IMR-90 (cell line): ENCODE measurements at regions not wholly inside any gene's neighbourhood (a gene's known extent, or its start where the extent isn't known, plus 50 kb on each side); places are given as distances from the start of the nearest gene placed in this dataset.

Experiments used
- ATAC-seq: fragments of 200-7000 bp; cut with Tn5 transposase; 2 replicates; pipeline ENCODE4 v1.9.1; 2020; ENCODE audit warnings: low read depth, mild to moderate bottlenecking, moderate library complexity
- BruUV-seq: library from RNA; stranded (reverse); fragments of 400-500 nt; replicated peaks from 2 replicates; lab custom pipeline; 2021; lab: Mats Ljungman, UMichigan
- CTCF ChIA-PET: fragments of 300-600 bp; formaldehyde crosslinking; extraction: SDS; loops from one replicate; lab custom pipeline; 2021; ENCODE audit warnings: antibody characterized with exemption; lab: Yijun Ruan, JAX
- POLR2A ChIA-PET: fragments of 300-600 bp; sonication (Branson Sonifier 250); formaldehyde crosslinking; loops from one replicate; lab custom pipeline; 2022; ENCODE audit warnings: antibody characterized with exemption; ENCODE audit not compliant: unreplicated experiment; lab: Charles Lee
- DNase-seq: peaks from one replicate; pipeline ENCODE4 v3.0.0; 2013
- H2AFZ ChIP-seq: replicated peaks from 2 replicates; pipeline ENCODE3; 2013; ENCODE audit warnings: low read length, mild to moderate bottlenecking; ENCODE audit not compliant: poor library complexity
- H2AK5ac ChIP-seq: 2 replicates; pipeline ENCODE4 v1.6.1; 2013; ENCODE audit warnings: low read depth, low read length, inconsistent platforms
- H2AK9ac ChIP-seq: replicated peaks from 2 replicates; pipeline ENCODE3; 2013; ENCODE audit warnings: mild to moderate bottlenecking, low read depth, low read length, moderate library complexity; ENCODE audit not compliant: poor library complexity
- H2BK120ac ChIP-seq: 2 replicates; pipeline ENCODE4 v1.6.1; 2013; ENCODE audit warnings: low read depth, low read length, inconsistent platforms
- H2BK15ac ChIP-seq: 3 replicates; pipeline ENCODE4 v1.6.1; 2013; ENCODE audit warnings: low read depth, low read length, inconsistent platforms
- H2BK20ac ChIP-seq: 2 replicates; pipeline ENCODE4 v1.6.1; 2013; ENCODE audit warnings: low read depth, mild to moderate bottlenecking, inconsistent platforms, low read length, moderate library complexity
- H2BK5ac ChIP-seq: 2 replicates; pipeline ENCODE4 v1.6.1; 2013; ENCODE audit warnings: mild to moderate bottlenecking, low read depth, low read length, inconsistent platforms; ENCODE audit not compliant: poor library complexity, severe bottlenecking
- H3K14ac ChIP-seq: replicated peaks from 2 replicates; pipeline ENCODE4 v1.6.1; 2013; ENCODE audit warnings: low read depth, low read length, inconsistent platforms
- H3K18ac ChIP-seq: 2 replicates; pipeline ENCODE4 v1.6.1; 2013; ENCODE audit warnings: low read depth, low read length, control low read depth
- H3K23ac ChIP-seq: 2 replicates; pipeline ENCODE4 v1.6.1; 2013; ENCODE audit warnings: low read depth, low read length, inconsistent platforms
- H3K27ac ChIP-seq: 2 replicates; pipeline ENCODE4 v1.5.1; 2013; ENCODE audit warnings: mild to moderate bottlenecking, control low read depth, low read length; ENCODE audit not compliant: insufficient read depth
- H3K27me3 ChIP-seq: 2 replicates; pipeline ENCODE4 v1.6.1; 2013; ENCODE audit warnings: low read length; ENCODE audit not compliant: control insufficient read depth, insufficient read depth
- H3K36me3 ChIP-seq: 2 replicates; pipeline ENCODE4 v1.6.1; 2013; ENCODE audit warnings: low read length, mixed read lengths; ENCODE audit not compliant: control insufficient read depth, insufficient read depth
- H3K4ac ChIP-seq: 2 replicates; pipeline ENCODE4 v1.6.1; 2013; ENCODE audit warnings: low read depth, low read length, inconsistent platforms
- H3K4me1 ChIP-seq: 2 replicates; pipeline ENCODE4 v1.6.1; 2013; ENCODE audit warnings: low read length, mixed read lengths; ENCODE audit not compliant: control insufficient read depth, insufficient read depth
- H3K4me2 ChIP-seq: 2 replicates; pipeline ENCODE4 v1.6.1; 2013; ENCODE audit warnings: low read depth, mild to moderate bottlenecking, control low read depth, low read length, moderate library complexity
- H3K4me3 ChIP-seq: 2 replicates; pipeline ENCODE4 v1.5.1; 2013; ENCODE audit warnings: low read depth, mild to moderate bottlenecking, control low read depth, low read length, moderate library complexity; ENCODE audit not compliant: insufficient read depth
- H3K56ac ChIP-seq: 2 replicates; pipeline ENCODE4 v1.6.1; 2013; ENCODE audit warnings: low read length, inconsistent platforms; ENCODE audit not compliant: insufficient read depth; ENCODE audit errors: extremely low read depth
- H3K79me1 ChIP-seq, 2 experiments: 2 replicates each; pipeline ENCODE4 v1.6.1; 2013; ENCODE audit warnings: low read length in 2 of 2, inconsistent platforms in 1 of 2, low read depth in 1 of 2
- H3K9ac ChIP-seq: 2 replicates; pipeline ENCODE4 v1.6.1; 2013; ENCODE audit warnings: low read depth, low read length, control low read depth
- H3K9me1 ChIP-seq: 2 replicates; pipeline ENCODE4 v1.6.1; 2013; ENCODE audit warnings: low read length, inconsistent platforms; ENCODE audit not compliant: insufficient read depth
- H3K9me3 ChIP-seq: 2 replicates; pipeline ENCODE4 v1.6.1; 2013; ENCODE audit warnings: low read length; ENCODE audit not compliant: control insufficient read depth, insufficient read depth
- H4K20me1 ChIP-seq: 2 replicates; pipeline ENCODE4 v1.6.1; 2013; ENCODE audit warnings: low read length, inconsistent platforms; ENCODE audit not compliant: insufficient read depth
- H4K5ac ChIP-seq: 2 replicates; pipeline ENCODE4 v1.6.1; 2013; ENCODE audit warnings: mild to moderate bottlenecking, low read depth, low read length, control low read depth
- H4K8ac ChIP-seq, 2 experiments: 2 replicates each; pipeline ENCODE4 v1.6.1; 2013; ENCODE audit warnings: low read depth in 2 of 2, low read length in 2 of 2, control low read depth in 1 of 2, inconsistent platforms in 1 of 2
- H4K91ac ChIP-seq: 2 replicates; pipeline ENCODE4 v1.6.1; 2013; ENCODE audit warnings: low read depth, low read length, inconsistent platforms; ENCODE audit not compliant: insufficient read depth
- BHLHE40 ChIP-seq: fragments of 150-350 bp; IDR thresholded peaks from 2 replicates; pipeline ENCODE4 v1.6.1; 2016; ENCODE audit warnings: mild to moderate bottlenecking, low read depth, low read length
- CEBPB ChIP-seq: IDR thresholded peaks from 2 replicates; pipeline ENCODE4 v1.6.1; 2012; ENCODE audit warnings: low read depth, low read length, improper control_type of control experiment
- CHD1 ChIP-seq: IDR thresholded peaks from 2 replicates; pipeline ENCODE4 v1.6.1; 2012; ENCODE audit warnings: low read depth, low read length, improper control_type of control experiment
- FOS ChIP-seq: fragments of 150-350 bp; IDR thresholded peaks from 2 replicates; pipeline ENCODE4 v1.6.1; 2016; ENCODE audit warnings: low read depth, low read length
- MAFK ChIP-seq: IDR thresholded peaks from 2 replicates; pipeline ENCODE4 v1.6.1; 2012; ENCODE audit warnings: low read depth, low read length, improper control_type of control experiment
- MAZ ChIP-seq: IDR thresholded peaks from 2 replicates; pipeline ENCODE4 v1.6.1; 2012; ENCODE audit warnings: low read depth, mild to moderate bottlenecking, low read length, improper control_type of control experiment, moderate library complexity, borderline replicate concordance
- MXI1 ChIP-seq: IDR thresholded peaks from 2 replicates; pipeline ENCODE4 v1.6.1; 2012; ENCODE audit warnings: low read depth, mild to moderate bottlenecking, low read length, moderate library complexity, borderline replicate concordance
- NFE2L2 ChIP-seq: fragments of 150-350 bp; IDR thresholded peaks from 2 replicates; pipeline ENCODE4 v1.6.1; 2016; ENCODE audit warnings: low read depth, mild to moderate bottlenecking, low read length
- POLR2A ChIP-seq: IDR thresholded peaks from 2 replicates; pipeline ENCODE4 v1.6.1; 2012; ENCODE audit warnings: mild to moderate bottlenecking, low read depth, low read length
- RAD21 ChIP-seq: IDR thresholded peaks from 2 replicates; pipeline ENCODE4 v1.6.1; 2012; ENCODE audit warnings: low read length, improper control_type of control experiment
- RCOR1 ChIP-seq: IDR thresholded peaks from 2 replicates; pipeline ENCODE4 v1.6.1; 2012; ENCODE audit warnings: mild to moderate bottlenecking, low read length, improper control_type of control experiment; ENCODE audit not compliant: insufficient replicate concordance
- RFX5 ChIP-seq: IDR thresholded peaks from 2 replicates; pipeline ENCODE4 v1.8.0; 2012; ENCODE audit warnings: low read depth, mild to moderate bottlenecking, low read length, moderate library complexity
- SMC3 ChIP-seq: fragments of 150-350 bp; IDR thresholded peaks from 2 replicates; pipeline ENCODE4 v1.6.1; 2016; ENCODE audit warnings: low read depth, mild to moderate bottlenecking, antibody characterized with exemption, low read length, moderate library complexity
- WGBS, 2 experiments: methylation state at CpG; one replicate each; pipeline versions ENCODE4 v1.1.5 to v1.1.7; 2013; ENCODE audit warnings: missing lambda C conversion rate in 2 of 2; ENCODE audit not compliant: insufficient read length in 1 of 2; ENCODE audit errors: extremely low coverage in 2 of 2; 5-methylcytosine and 5-hydroxymethylcytosine counted together
- dilution Hi-C: fragments of 300-500 bp; cut with HindIII; formaldehyde crosslinking; loops from one replicate; pipeline ENCODE4 v1.14.3; 2018; ENCODE audit warnings: low sequenced_read_pairs; ENCODE audit not compliant: unreplicated experiment
- in situ Hi-C: fragments of 300-500 bp; cut with MboI; formaldehyde crosslinking; loops from 3 replicates; pipeline ENCODE4 v1.14.3; 2019; ENCODE audit warnings: low sequenced_read_pairs, inconsistent platforms, mixed read lengths
- intact Hi-C: fragments of 100-400 bp; cut with micrococcal nuclease; formaldehyde crosslinking; loops from 2 replicates; pipeline ENCODE4 v1.10.0; 2022
- TF ChIP-seq, protein P1 (sequence below): fragments of 150-350 bp; IDR thresholded peaks from 2 replicates; pipeline ENCODE4 v1.6.1; 2016; ENCODE audit warnings: low read depth, mild to moderate bottlenecking, low read length, moderate library complexity, borderline replicate concordance
- TF ChIP-seq, protein P2 (sequence below): conservative IDR thresholded peaks from 2 replicates; pipeline ENCODE4 v1.5.1; 2012; ENCODE audit warnings: mild to moderate bottlenecking, low read depth, low read length, improper control_type of control experiment
- TF ChIP-seq, protein P3 (sequence below): fragments of 150-350 bp; IDR thresholded peaks from 2 replicates; pipeline ENCODE4 v1.6.1; 2017; ENCODE audit warnings: mild to moderate bottlenecking, antibody characterized with exemption, low read length, low read depth

DNA sequence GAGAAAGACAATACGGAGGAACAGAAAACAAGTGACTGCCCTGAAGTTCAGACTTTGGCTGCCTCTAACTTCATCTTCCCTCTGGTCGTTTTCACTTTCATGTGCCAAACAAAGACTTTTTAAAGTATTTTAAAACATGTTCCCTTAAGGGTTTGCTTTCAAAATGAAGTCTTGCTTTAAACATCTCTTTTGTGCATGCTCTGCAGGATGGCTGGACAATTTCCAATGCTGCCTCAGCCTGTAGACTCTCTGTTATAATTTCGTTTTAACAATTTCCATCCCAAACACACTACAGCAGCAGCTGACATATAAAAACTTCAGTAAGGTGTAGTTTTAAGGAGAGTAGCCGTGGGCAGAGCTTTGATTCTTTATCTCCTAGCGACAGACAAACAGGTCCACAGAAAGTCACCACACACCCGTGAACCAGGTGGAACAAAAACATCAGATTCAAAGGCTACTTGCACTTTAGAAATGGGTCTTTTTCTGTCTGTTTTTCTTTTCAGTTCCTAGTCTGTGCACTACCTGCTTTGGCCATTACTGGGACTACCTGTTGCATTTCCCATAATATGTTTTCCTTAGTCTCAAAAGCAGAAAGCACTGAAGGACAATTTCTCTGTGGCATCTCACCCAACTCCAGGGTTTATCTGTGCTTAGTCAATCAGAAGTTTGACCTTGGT lies 308.9 kb downstream of the DTWD2 start:
- Histone ChIP-seq H2AFZ (no peak overlapping the region), H3K4me2 (no peak overlapping the region), H3K9ac (no peak overlapping the region), H3K18ac (no peak overlapping the region), H3K4me3 (no peak overlapping the region), H3K27me3 (no peaks in the 10 kb centered on the region), H4K8ac (no peak overlapping the region), H4K5ac (no peak overlapping the region), H3K4ac (no peak overlapping the region), H3K9me3 (peaks cover 5% of the 10 kb centered on the region), H2BK120ac (no peak overlapping the region), H3K23ac (no peak overlapping the region), H3K27ac (no peak overlapping the region), H3K4me1 (no peaks in the 10 kb centered on the region), H2BK20ac (no peak overlapping the region), H2AK9ac (no peak overlapping the region), H3K14ac (no peak overlapping the region), H3K79me1 (no peaks in the 10 kb centered on the region), H3K36me3 (no peaks in the 10 kb centered on the region), H2BK5ac (no peak overlapping the region), H4K20me1 (no peaks in the 10 kb centered on the region), H3K56ac (no peak overlapping the region), H3K9me1 (no peaks in the 10 kb centered on the region), H4K91ac (no peak overlapping the region), H2BK15ac (no peak overlapping the region), H2AK5ac (no peak overlapping the region)
- DNase-seq (no peak), ATAC-seq (no peak)
- in situ Hi-C loops: no loop called here
- CTCF ChIA-PET: no interaction called here
- WGBS, 2 experiments: no CpG with 5 or more reads among the region's 6 CpGs
- intact Hi-C loops: no loop called here
- BruUV-seq: no TSS peak
- POLR2A ChIA-PET: no interaction called here
- dilution Hi-C loops: no loop called here
- no peak for TF ChIP-seq FOS
- TF ChIP-seq, protein P1, sequence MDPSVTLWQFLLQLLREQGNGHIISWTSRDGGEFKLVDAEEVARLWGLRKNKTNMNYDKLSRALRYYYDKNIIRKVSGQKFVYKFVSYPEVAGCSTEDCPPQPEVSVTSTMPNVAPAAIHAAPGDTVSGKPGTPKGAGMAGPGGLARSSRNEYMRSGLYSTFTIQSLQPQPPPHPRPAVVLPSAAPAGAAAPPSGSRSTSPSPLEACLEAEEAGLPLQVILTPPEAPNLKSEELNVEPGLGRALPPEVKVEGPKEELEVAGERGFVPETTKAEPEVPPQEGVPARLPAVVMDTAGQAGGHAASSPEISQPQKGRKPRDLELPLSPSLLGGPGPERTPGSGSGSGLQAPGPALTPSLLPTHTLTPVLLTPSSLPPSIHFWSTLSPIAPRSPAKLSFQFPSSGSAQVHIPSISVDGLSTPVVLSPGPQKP: no peak
- TF ChIP-seq RCOR1: no peak
- no peak for TF ChIP-seq SMC3
- TF ChIP-seq CHD1: no peak
- TF ChIP-seq BHLHE40: no peak
- no peak for TF ChIP-seq MXI1
- TF ChIP-seq RAD21: no peak
- no peak for TF ChIP-seq NFE2L2
- no peak for TF ChIP-seq MAFK
- no peak for TF ChIP-seq MAZ
- TF ChIP-seq, protein P2, sequence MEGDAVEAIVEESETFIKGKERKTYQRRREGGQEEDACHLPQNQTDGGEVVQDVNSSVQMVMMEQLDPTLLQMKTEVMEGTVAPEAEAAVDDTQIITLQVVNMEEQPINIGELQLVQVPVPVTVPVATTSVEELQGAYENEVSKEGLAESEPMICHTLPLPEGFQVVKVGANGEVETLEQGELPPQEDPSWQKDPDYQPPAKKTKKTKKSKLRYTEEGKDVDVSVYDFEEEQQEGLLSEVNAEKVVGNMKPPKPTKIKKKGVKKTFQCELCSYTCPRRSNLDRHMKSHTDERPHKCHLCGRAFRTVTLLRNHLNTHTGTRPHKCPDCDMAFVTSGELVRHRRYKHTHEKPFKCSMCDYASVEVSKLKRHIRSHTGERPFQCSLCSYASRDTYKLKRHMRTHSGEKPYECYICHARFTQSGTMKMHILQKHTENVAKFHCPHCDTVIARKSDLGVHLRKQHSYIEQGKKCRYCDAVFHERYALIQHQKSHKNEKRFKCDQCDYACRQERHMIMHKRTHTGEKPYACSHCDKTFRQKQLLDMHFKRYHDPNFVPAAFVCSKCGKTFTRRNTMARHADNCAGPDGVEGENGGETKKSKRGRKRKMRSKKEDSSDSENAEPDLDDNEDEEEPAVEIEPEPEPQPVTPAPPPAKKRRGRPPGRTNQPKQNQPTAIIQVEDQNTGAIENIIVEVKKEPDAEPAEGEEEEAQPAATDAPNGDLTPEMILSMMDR: no peak
- TF ChIP-seq, protein P3, sequence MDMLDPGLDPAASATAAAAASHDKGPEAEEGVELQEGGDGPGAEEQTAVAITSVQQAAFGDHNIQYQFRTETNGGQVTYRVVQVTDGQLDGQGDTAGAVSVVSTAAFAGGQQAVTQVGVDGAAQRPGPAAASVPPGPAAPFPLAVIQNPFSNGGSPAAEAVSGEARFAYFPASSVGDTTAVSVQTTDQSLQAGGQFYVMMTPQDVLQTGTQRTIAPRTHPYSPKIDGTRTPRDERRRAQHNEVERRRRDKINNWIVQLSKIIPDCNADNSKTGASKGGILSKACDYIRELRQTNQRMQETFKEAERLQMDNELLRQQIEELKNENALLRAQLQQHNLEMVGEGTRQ: no peak
- TF ChIP-seq RFX5: no peak
- TF ChIP-seq POLR2A: no peak
- TF ChIP-seq CEBPB: no peak
